Endothelial cell of umbilical vein (primary cell): ENCODE measurements at regions not wholly inside any gene's neighbourhood (a gene's known extent, or its start where the extent isn't known, plus 50 kb on each side); places are given as distances from the start of the nearest gene placed in this dataset.

Experiments used
- BruUV-seq: library from RNA; stranded (reverse); fragments of 400-500 nt; replicated peaks from 2 replicates; lab custom pipeline; 2021; lab: Mats Ljungman, UMichigan
- CTCF ChIA-PET: fragments of 300-600, 350-600 bp; sonication (Branson Sonifier 250); formaldehyde crosslinking; loops from one replicate; lab custom pipeline; 2021; ENCODE audit warnings: antibody characterized with exemption, inconsistent platforms; lab: Charles Lee
- POLR2A ChIA-PET: fragments of 300-600, 350-600 bp; sonication (Branson Sonifier 250); formaldehyde crosslinking; loops from one replicate; lab custom pipeline; 2021; ENCODE audit warnings: antibody characterized with exemption, inconsistent platforms; lab: Charles Lee
- DNase-seq: peaks from one replicate; pipeline ENCODE4 v3.0.0-alpha.2; 2011; ENCODE audit warnings: low read depth, low spot score
- FAIRE-seq: peaks from 2 replicates; lab custom pipeline; 2011; peaks lifted over from hg19 to GRCh38; lab: Jason Lieb, UNC
- H2AFZ ChIP-seq: 2 replicates; pipeline ENCODE4 v1.6.0; 2012; ENCODE audit warnings: low read depth, low read length, control low read depth, inconsistent platforms
- H3K27ac ChIP-seq: 2 replicates; pipeline ENCODE4 v1.5.1; 2011; ENCODE audit warnings: low read depth, mild to moderate bottlenecking, control low read depth, low read length, moderate library complexity; ENCODE audit not compliant: insufficient read depth
- H3K27me3 ChIP-seq, 2 experiments: 2 replicates each; pipeline versions ENCODE4 v1.6.0 to v1.6.1; 2011; ENCODE audit warnings: low read length in 2 of 2, mixed read lengths in 1 of 2; ENCODE audit not compliant: control insufficient read depth in 2 of 2, insufficient read depth in 2 of 2
- H3K36me3 ChIP-seq, 2 experiments: 2 replicates in 1 of 2; 3 replicates in 1 of 2; pipeline ENCODE4 v1.5.1; 2011; ENCODE audit warnings: low read length in 2 of 2, mild to moderate bottlenecking in 1 of 2, moderate library complexity in 1 of 2; ENCODE audit not compliant: control insufficient read depth in 2 of 2, insufficient read depth in 2 of 2; ENCODE audit errors: extremely low read depth in 1 of 2
- H3K4me1 ChIP-seq: 3 replicates; pipeline ENCODE4 v1.5.1; 2011; ENCODE audit warnings: mild to moderate bottlenecking, low read length; ENCODE audit not compliant: control insufficient read depth, insufficient read depth; ENCODE audit errors: extremely low read depth
- H3K4me2 ChIP-seq: 2 replicates; pipeline ENCODE4 v1.6.1; 2011; ENCODE audit warnings: low read length, control low read depth, mixed read lengths; ENCODE audit not compliant: insufficient read depth
- H3K4me3 ChIP-seq, 3 experiments: fragments of 200-600 bp in 1 of 3; sonication (generic), shearing (Covaris generic) in 1 of 3; replicated peaks in 1 of 3; 2 replicates each; pipeline ENCODE4 v1.5.1; 2011 to 2016; ENCODE audit warnings: control low read depth in 3 of 3, low read length in 3 of 3, mild to moderate bottlenecking in 2 of 3, inconsistent platforms in 1 of 3, low read depth in 1 of 3, moderate library complexity in 1 of 3; ENCODE audit not compliant: insufficient read depth in 1 of 3
- H3K79me2 ChIP-seq: 2 replicates; pipeline ENCODE4 v1.6.0; 2012; ENCODE audit warnings: low read length, inconsistent platforms; ENCODE audit not compliant: control insufficient read depth, insufficient read depth
- H3K9ac ChIP-seq: replicated peaks from 2 replicates; pipeline ENCODE3; 2011; ENCODE audit warnings: low read length, control low read depth; ENCODE audit not compliant: insufficient read depth; ENCODE audit errors: extremely low read depth
- H3K9me1 ChIP-seq: replicated peaks from 3 replicates; pipeline ENCODE4 v1.6.0; 2011; ENCODE audit warnings: mild to moderate bottlenecking, low read length; ENCODE audit not compliant: control insufficient read depth, insufficient read depth; ENCODE audit errors: extremely low read depth
- H3K9me3 ChIP-seq: replicated peaks from 2 replicates; pipeline ENCODE4 v1.5.1; 2012; ENCODE audit warnings: low read length, inconsistent platforms; ENCODE audit not compliant: control insufficient read depth, insufficient read depth
- H4K20me1 ChIP-seq: replicated peaks from 2 replicates; pipeline ENCODE3; 2011; ENCODE audit warnings: mild to moderate bottlenecking, low read length; ENCODE audit not compliant: control insufficient read depth, insufficient read depth; ENCODE audit errors: extremely low read depth
- EZH2 ChIP-seq: IDR thresholded peaks from 2 replicates; pipeline ENCODE4 v1.6.1; 2012; ENCODE audit warnings: borderline replicate concordance, low read depth, mild to moderate bottlenecking, moderate library complexity, low read length, inconsistent platforms; ENCODE audit not compliant: severe bottlenecking
- FOS ChIP-seq: IDR thresholded peaks from 2 replicates; pipeline ENCODE4 v1.6.1; 2011; ENCODE audit warnings: mild to moderate bottlenecking, low read length, moderate library complexity, borderline replicate concordance; ENCODE audit not compliant: insufficient read depth
- GATA2 ChIP-seq: IDR thresholded peaks from 2 replicates; pipeline ENCODE4 v1.7.0; 2011; ENCODE audit warnings: low read depth, mild to moderate bottlenecking, moderate library complexity, mixed read lengths, low read length; ENCODE audit not compliant: insufficient read length, insufficient read depth
- JUN ChIP-seq: IDR thresholded peaks from 2 replicates; pipeline ENCODE4 v1.6.1; 2011; ENCODE audit warnings: borderline replicate concordance, low read depth; ENCODE audit not compliant: insufficient read length, insufficient read depth
- MAX ChIP-seq: IDR thresholded peaks from 2 replicates; pipeline ENCODE4 v1.6.1; 2011; ENCODE audit not compliant: insufficient read depth, insufficient read length
- MYC ChIP-seq: IDR thresholded peaks from one replicate; pipeline ENCODE4 v1.6.1; 2011; ENCODE audit warnings: mild to moderate bottlenecking, low read depth, low read length
- POLR2A ChIP-seq: IDR thresholded peaks from 2 replicates; pipeline ENCODE4 v1.6.1; 2012; ENCODE audit warnings: low read depth, mild to moderate bottlenecking, control low read depth, low read length
- POLR2AphosphoS5 ChIP-seq: IDR thresholded peaks from 2 replicates; pipeline ENCODE4 v1.6.1; 2012; ENCODE audit warnings: low read depth, mild to moderate bottlenecking, control low read depth, low read length, moderate library complexity; ENCODE audit not compliant: insufficient read depth
- dilution Hi-C: fragments of 300-500 bp; cut with MboI; formaldehyde crosslinking; loops from one replicate; pipeline ENCODE4 v1.15.0; 2019; ENCODE audit warnings: low sequenced_read_pairs; ENCODE audit not compliant: extremely low pct_ligation_motif_present
- intact Hi-C: fragments of 100-400 bp; cut with micrococcal nuclease; formaldehyde crosslinking; loops from one replicate; pipeline ENCODE4 v1.10.0; 2022
- TF ChIP-seq, protein P1 (sequence below), 2 donors: IDR thresholded peaks; 1 replicate in 1 of 2; 2 replicates in 1 of 2; pipeline ENCODE4 v1.5.1; 2011; ENCODE audit warnings: low read length in 2 of 2, mild to moderate bottlenecking in 2 of 2, moderate library complexity in 2 of 2, control low read depth in 1 of 2, inconsistent platforms in 1 of 2, low read depth in 1 of 2; ENCODE audit not compliant: insufficient read depth in 1 of 2; ENCODE audit errors: extremely low read depth in 1 of 2

DNA sequence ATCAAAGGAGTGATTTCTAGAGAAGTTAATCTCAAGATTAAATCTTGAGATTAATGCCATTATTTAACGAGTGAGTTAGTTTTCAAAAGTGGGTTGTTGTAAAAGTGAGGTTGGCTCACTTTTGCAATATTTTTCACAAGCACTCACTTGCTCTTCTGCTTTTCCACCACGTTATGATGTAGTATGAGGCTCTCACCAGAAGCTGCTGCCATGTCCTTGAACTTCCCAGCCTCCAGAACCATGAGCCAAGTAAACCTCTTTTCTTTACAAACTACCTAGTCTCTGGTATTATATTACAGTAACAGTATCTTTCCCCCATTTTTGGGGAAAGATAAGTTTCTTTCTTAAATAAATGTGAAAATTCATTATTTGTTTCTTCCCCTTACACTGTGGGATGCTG, 227.6 kb upstream of the ZFP64 start:
- H3K4me1 ChIP-seq = no peaks in the 10 kb centered on the region
- FAIRE-seq (no peak), DNase-seq (no peak)
- no TSS peak for BruUV-seq
- ChIA-PET POLR2A (no interaction called here), CTCF (no interaction called here)
- H3K9me1 ChIP-seq = no peaks in the 10 kb centered on the region
- no peak overlapping the region for H2AFZ ChIP-seq
- dilution Hi-C loops = no loop called here
- no peaks in the 10 kb centered on the region for H3K79me2 ChIP-seq
- no peak overlapping the region for H3K9ac ChIP-seq
- no peaks in the 10 kb centered on the region for H3K27me3 ChIP-seq
- H3K36me3 ChIP-seq = no peaks in the 10 kb centered on the region
- peaks cover 2% of the 10 kb centered on the region for H3K9me3 ChIP-seq
- TF ChIP-seq POLR2A = no peak
- no peak for TF ChIP-seq MAX
- TF ChIP-seq, protein P1, sequence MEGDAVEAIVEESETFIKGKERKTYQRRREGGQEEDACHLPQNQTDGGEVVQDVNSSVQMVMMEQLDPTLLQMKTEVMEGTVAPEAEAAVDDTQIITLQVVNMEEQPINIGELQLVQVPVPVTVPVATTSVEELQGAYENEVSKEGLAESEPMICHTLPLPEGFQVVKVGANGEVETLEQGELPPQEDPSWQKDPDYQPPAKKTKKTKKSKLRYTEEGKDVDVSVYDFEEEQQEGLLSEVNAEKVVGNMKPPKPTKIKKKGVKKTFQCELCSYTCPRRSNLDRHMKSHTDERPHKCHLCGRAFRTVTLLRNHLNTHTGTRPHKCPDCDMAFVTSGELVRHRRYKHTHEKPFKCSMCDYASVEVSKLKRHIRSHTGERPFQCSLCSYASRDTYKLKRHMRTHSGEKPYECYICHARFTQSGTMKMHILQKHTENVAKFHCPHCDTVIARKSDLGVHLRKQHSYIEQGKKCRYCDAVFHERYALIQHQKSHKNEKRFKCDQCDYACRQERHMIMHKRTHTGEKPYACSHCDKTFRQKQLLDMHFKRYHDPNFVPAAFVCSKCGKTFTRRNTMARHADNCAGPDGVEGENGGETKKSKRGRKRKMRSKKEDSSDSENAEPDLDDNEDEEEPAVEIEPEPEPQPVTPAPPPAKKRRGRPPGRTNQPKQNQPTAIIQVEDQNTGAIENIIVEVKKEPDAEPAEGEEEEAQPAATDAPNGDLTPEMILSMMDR (IDR thresholded peaks at IDR 0.05; ENCODE audit: extremely low read depth in 1 of 2, insufficient read depth in 1 of 2, low read depth in 1 of 2, low read length in 2 of 2) = no peak
- TF ChIP-seq JUN = no peak
- TF ChIP-seq GATA2 = no peak
- no peak for TF ChIP-seq MYC
- no peak for TF ChIP-seq EZH2
- TF ChIP-seq POLR2AphosphoS5 = no peak
- no peak for TF ChIP-seq FOS
- H3K4me2 ChIP-seq = no peak overlapping the region
- intact Hi-C loops = no loop called here
- no peak overlapping the region for H3K27ac ChIP-seq
- no peaks in the 10 kb centered on the region for H4K20me1 ChIP-seq
- no peak overlapping the region for H3K4me3 ChIP-seq
